Cardiac muscle cell (in vitro differentiated cells and primary cell): ENCODE measurements at regions not wholly inside any gene's neighbourhood (a gene's known extent, or its start where the extent isn't known, plus 50 kb on each side); places are given as distances from the start of the nearest gene placed in this dataset.

ENCODE experiments used
- DNase-seq, 2 donors: peaks; one replicate each; pipeline versions ENCODE4 v3.0.0 to v3.0.0-alpha.2; 2010 to 2017; ENCODE audit warnings: low read depth in 1 of 2, low spot score in 1 of 2
- H3K27ac ChIP-seq: fragments of 200-600 bp; sonication (generic); 2 replicates; pipeline ENCODE4 v1.5.1; 2016
- H3K27me3 ChIP-seq: fragments of 200-600 bp; sonication (generic); 2 replicates; pipeline ENCODE4 v1.6.0; 2016; ENCODE audit warnings: control low read depth
- H3K36me3 ChIP-seq: fragments of 200-600 bp; sonication (generic); 2 replicates; pipeline ENCODE4 v1.5.1; 2016; ENCODE audit warnings: control low read depth
- H3K4me1 ChIP-seq: fragments of 200-600 bp; sonication (generic); 2 replicates; pipeline ENCODE4 v1.8.1; 2017; ENCODE audit warnings: low read depth, mild to moderate bottlenecking, mixed run types
- H3K4me3 ChIP-seq: fragments of 200-600 bp; sonication (generic); 2 replicates; pipeline ENCODE4 v1.5.1; 2016; ENCODE audit warnings: mild to moderate bottlenecking
- H3K9me3 ChIP-seq: fragments of 200-600 bp; sonication (generic); 2 replicates; pipeline ENCODE4 v1.5.1; 2017; ENCODE audit warnings: low read depth, mild to moderate bottlenecking, control low read depth
- TF ChIP-seq, protein P1 (sequence below): IDR thresholded peaks from 2 replicates; pipeline ENCODE4 v1.5.1; 2012; ENCODE audit warnings: low read depth, mild to moderate bottlenecking, low read length

GRCh38 chr7:46880508-46881196, 701.3 kb downstream of the TNS3 start:
- no peak for DNase-seq
- Histone ChIP-seq H3K36me3 (no peaks in the 10 kb centered on the region), H3K4me3 (no peak overlapping the region), H3K27me3 (no peaks in the 10 kb centered on the region), H3K9me3 (no peaks in the 10 kb centered on the region), H3K27ac (no peak overlapping the region), H3K4me1 (no peaks in the 10 kb centered on the region)
- TF ChIP-seq, protein P1, sequence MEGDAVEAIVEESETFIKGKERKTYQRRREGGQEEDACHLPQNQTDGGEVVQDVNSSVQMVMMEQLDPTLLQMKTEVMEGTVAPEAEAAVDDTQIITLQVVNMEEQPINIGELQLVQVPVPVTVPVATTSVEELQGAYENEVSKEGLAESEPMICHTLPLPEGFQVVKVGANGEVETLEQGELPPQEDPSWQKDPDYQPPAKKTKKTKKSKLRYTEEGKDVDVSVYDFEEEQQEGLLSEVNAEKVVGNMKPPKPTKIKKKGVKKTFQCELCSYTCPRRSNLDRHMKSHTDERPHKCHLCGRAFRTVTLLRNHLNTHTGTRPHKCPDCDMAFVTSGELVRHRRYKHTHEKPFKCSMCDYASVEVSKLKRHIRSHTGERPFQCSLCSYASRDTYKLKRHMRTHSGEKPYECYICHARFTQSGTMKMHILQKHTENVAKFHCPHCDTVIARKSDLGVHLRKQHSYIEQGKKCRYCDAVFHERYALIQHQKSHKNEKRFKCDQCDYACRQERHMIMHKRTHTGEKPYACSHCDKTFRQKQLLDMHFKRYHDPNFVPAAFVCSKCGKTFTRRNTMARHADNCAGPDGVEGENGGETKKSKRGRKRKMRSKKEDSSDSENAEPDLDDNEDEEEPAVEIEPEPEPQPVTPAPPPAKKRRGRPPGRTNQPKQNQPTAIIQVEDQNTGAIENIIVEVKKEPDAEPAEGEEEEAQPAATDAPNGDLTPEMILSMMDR = no peak

GRCh38 chr7:46879783-46880182, 702.1 kb downstream of the TNS3 start:
- Histone ChIP-seq H3K27me3 (no peaks in the 10 kb centered on the region), H3K36me3 (no peaks in the 10 kb centered on the region), H3K4me3 (no peak overlapping the region), H3K27ac (no peak overlapping the region), H3K9me3 (no peaks in the 10 kb centered on the region), H3K4me1 (no peaks in the 10 kb centered on the region)
- TF ChIP-seq, protein P1 = no peak
- peak in 1 of 2 donors; percentile 74 for DNase-seq

DNA sequence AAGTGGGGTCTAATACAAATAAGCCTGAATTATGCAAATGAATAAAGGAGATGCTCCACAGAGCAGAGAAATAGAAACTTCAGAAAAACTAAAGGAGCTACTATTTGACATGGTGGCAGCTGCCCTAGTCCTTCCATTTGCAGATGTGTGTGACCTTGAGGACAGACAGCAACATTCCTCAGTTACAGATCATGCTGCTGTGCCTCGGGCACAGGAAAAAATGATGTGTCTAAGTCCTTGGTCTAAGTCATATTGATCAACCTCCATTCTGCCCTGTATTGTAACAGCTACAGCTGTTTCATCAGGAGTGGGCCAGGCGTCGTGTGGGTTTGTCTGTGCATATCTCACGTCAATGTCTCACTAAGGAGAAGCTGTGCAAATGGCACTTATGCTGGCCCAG, 710.4 kb downstream of the TNS3 start:
- TF ChIP-seq, protein P1 = no peak

GRCh38 chr7:46864716-46865115, 717.2 kb downstream of the TNS3 start:
- no peaks in the 10 kb centered on the region for H3K4me1 ChIP-seq
- TF ChIP-seq, protein P1 = no peak
- H3K27ac ChIP-seq = no peak overlapping the region
- no peak for DNase-seq
- no peaks in the 10 kb centered on the region for H3K27me3 ChIP-seq
- H3K9me3 ChIP-seq = no peaks in the 10 kb centered on the region
- no peaks in the 10 kb centered on the region for H3K36me3 ChIP-seq
- no peak overlapping the region for H3K4me3 ChIP-seq

More for the DNA sequence above, 710.4 kb downstream of the TNS3 start:
- no peak overlapping the region for H3K4me3 ChIP-seq
- no peaks in the 10 kb centered on the region for H3K9me3 ChIP-seq
- H3K27me3 ChIP-seq = no peaks in the 10 kb centered on the region
- H3K36me3 ChIP-seq = no peaks in the 10 kb centered on the region
- no peaks in the 10 kb centered on the region for H3K4me1 ChIP-seq
- H3K27ac ChIP-seq = no peak overlapping the region
- DNase-seq = no peak

GRCh38 chr7:46859963-46860475, 721.9 kb downstream of the TNS3 start:
- TF ChIP-seq, protein P1 = no peak
- H3K4me1 ChIP-seq = no peaks in the 10 kb centered on the region
- no peak overlapping the region for H3K27ac ChIP-seq
- peak in 1 of 2 donors; percentile 67 for DNase-seq
- no peak overlapping the region for H3K4me3 ChIP-seq
- no peaks in the 10 kb centered on the region for H3K36me3 ChIP-seq
- no peaks in the 10 kb centered on the region for H3K9me3 ChIP-seq
- H3K27me3 ChIP-seq = no peaks in the 10 kb centered on the region
